Stimulated activated naive CD8-positive, alpha-beta T cell treated with anti-CD3 and anti-CD28 coated beads, Interleukin-15, amount 100 ng/mL, for 72 hours (primary cell): ENCODE measurements at regions not wholly inside any gene's neighbourhood (a gene's known extent, or its start where the extent isn't known, plus 50 kb on each side); places are given as distances from the start of the nearest gene placed in this dataset.
"Not testable (repeated sequence)": the region's sequence is repeated elsewhere in the genome, so short reads cannot be mapped to it uniquely, and the experiment has no call there.

ENCODE experiments used
- ATAC-seq: fragments of 150-1000 bp; cut with Tn5 transposase; 2 replicates; pipeline ENCODE4 v1.10.0; 2021; ENCODE audit warnings: mild to moderate bottlenecking, moderate library complexity
- DNase-seq, 2 donors: peaks; one replicate each; pipeline ENCODE4 v3.0.0; 2021 to 2022
- H3K27ac Mint-ChIP-seq, 2 donors: one replicate each; pipeline ENCODE4 v1.8.0; 2022; ENCODE audit warnings: mild to moderate bottlenecking in 2 of 2, mixed read lengths in 2 of 2, moderate library complexity in 2 of 2
- H3K27me3 Mint-ChIP-seq: one replicate; pipeline ENCODE4 v1.8.0; 2022; ENCODE audit warnings: mixed read lengths
- H3K4me1 Mint-ChIP-seq: one replicate; pipeline ENCODE4 v1.8.0; 2022; ENCODE audit warnings: mild to moderate bottlenecking, mixed read lengths
- H3K4me3 Mint-ChIP-seq, 2 donors: one replicate each; pipeline ENCODE4 v1.8.0; 2022; ENCODE audit warnings: mild to moderate bottlenecking in 2 of 2, mixed read lengths in 2 of 2, moderate library complexity in 1 of 2
- H3K9me3 Mint-ChIP-seq, 2 donors: one replicate each; pipeline ENCODE4 v1.8.0; 2022; ENCODE audit warnings: mixed read lengths in 2 of 2

GRCh38 chr3:82130046-82130445, 368.6 kb upstream of the GBE1 start:
- H3K4me1 Mint-ChIP-seq = no peaks in the 10 kb centered on the region
- no peaks in the 10 kb centered on the region for H3K27me3 Mint-ChIP-seq
- H3K4me3 Mint-ChIP-seq = no peak overlapping the region
- ATAC-seq (no peak), DNase-seq (no peak)
- H3K27ac Mint-ChIP-seq = no peak overlapping the region
- H3K9me3 Mint-ChIP-seq = no peaks in the 10 kb centered on the region

- ATAC-seq (no peak), DNase-seq (no peak)
- H3K27ac Mint-ChIP-seq = peak overlapping the region in 1 of 2 donors; percentile 19
- no peak overlapping the region for H3K4me3 Mint-ChIP-seq
- H3K27me3 Mint-ChIP-seq = no peaks in the 10 kb centered on the region
- no peaks in the 10 kb centered on the region for H3K4me1 Mint-ChIP-seq
- H3K9me3 Mint-ChIP-seq = no peaks in the 10 kb centered on the region
These were observed 367.9 kb upstream of the GBE1 start for GRCh38 chr3:82129221-82129801.

GRCh38 chr3:82128271-82128670, 366.8 kb upstream of the GBE1 start:
- H3K4me3 Mint-ChIP-seq = no peak overlapping the region
- ATAC-seq = no peak

GRCh38 chr3:82122554-82123345, 361.3 kb upstream of the GBE1 start:
- H3K4me3 Mint-ChIP-seq = no peak overlapping the region
- DNase-seq (no peak), ATAC-seq (no peak)
- peaks cover 8% of the 10 kb centered on the region for H3K27me3 Mint-ChIP-seq
- H3K9me3 Mint-ChIP-seq = no peaks in the 10 kb centered on the region
- H3K4me1 Mint-ChIP-seq = no peaks in the 10 kb centered on the region
- H3K27ac Mint-ChIP-seq = no peak overlapping the region

More at GRCh38 chr3:82128271-82128670, 366.8 kb upstream of the GBE1 start:
- peaks cover 8% of the 10 kb centered on the region for H3K27me3 Mint-ChIP-seq
- DNase-seq = no peak
- H3K27ac Mint-ChIP-seq = no peak overlapping the region
- H3K9me3 Mint-ChIP-seq = no peaks in the 10 kb centered on the region
- no peaks in the 10 kb centered on the region for H3K4me1 Mint-ChIP-seq

GRCh38 chr3:82114589-82114988, 353.1 kb upstream of the GBE1 start:
- Mint-ChIP-seq H3K9me3 (peaks cover 22 to 25% of the 10 kb centered on the region in 2 donors), H3K27me3 (peaks cover 6% of the 10 kb centered on the region), H3K4me1 (no peaks in the 10 kb centered on the region), H3K27ac (no peak overlapping the region), H3K4me3 (no peak overlapping the region)
- no peak for DNase-seq
- ATAC-seq = no peak

GRCh38 chr3:82110721-82111120, 349.3 kb upstream of the GBE1 start:
- not testable (repeated sequence) for H3K4me3 Mint-ChIP-seq, H3K27ac Mint-ChIP-seq, ATAC-seq, DNase-seq, H3K4me1 Mint-ChIP-seq, H3K27me3 Mint-ChIP-seq
- H3K9me3 Mint-ChIP-seq = peaks cover 22 to 25% of the 10 kb centered on the region in 2 donors

GRCh38 chr3:82103241-82103640, 341.8 kb upstream of the GBE1 start:
- H3K4me3 Mint-ChIP-seq = no peak overlapping the region
- no peaks in the 10 kb centered on the region for H3K4me1 Mint-ChIP-seq
- peaks cover 0 to 3% of the 10 kb centered on the region in 2 donors for H3K9me3 Mint-ChIP-seq
- ATAC-seq = no peak
- no peaks in the 10 kb centered on the region for H3K27me3 Mint-ChIP-seq
- DNase-seq = no peak
- H3K27ac Mint-ChIP-seq = no peak overlapping the region

GRCh38 chr3:82100378-82100777, 338.9 kb upstream of the GBE1 start:
- no peaks in the 10 kb centered on the region for H3K4me1 Mint-ChIP-seq
- no peak for DNase-seq
- H3K4me3 Mint-ChIP-seq = no peak overlapping the region
- H3K9me3 Mint-ChIP-seq = peaks cover 0 to 3% of the 10 kb centered on the region in 2 donors
- no peaks in the 10 kb centered on the region for H3K27me3 Mint-ChIP-seq
- no peak for ATAC-seq
- H3K27ac Mint-ChIP-seq = no peak overlapping the region

- no peaks in the 10 kb centered on the region for H3K9me3 Mint-ChIP-seq
- H3K27me3 Mint-ChIP-seq = no peaks in the 10 kb centered on the region
- H3K4me1 Mint-ChIP-seq = no peaks in the 10 kb centered on the region
- H3K27ac Mint-ChIP-seq = no peak overlapping the region
- no peak for ATAC-seq
- no peak overlapping the region for H3K4me3 Mint-ChIP-seq
- no peak for DNase-seq
These were observed 332.2 kb upstream of the GBE1 start for GRCh38 chr3:82093641-82094040.

- DNase-seq (no peak), ATAC-seq (no peak)
- no peaks in the 10 kb centered on the region for H3K27me3 Mint-ChIP-seq
- H3K9me3 Mint-ChIP-seq = no peaks in the 10 kb centered on the region
- H3K27ac Mint-ChIP-seq = no peak overlapping the region
- no peak overlapping the region for H3K4me3 Mint-ChIP-seq
- no peaks in the 10 kb centered on the region for H3K4me1 Mint-ChIP-seq
These were observed 327.3 kb upstream of the GBE1 start for GRCh38 chr3:82088749-82089148.

GRCh38 chr3:82087958-82088357, 326.5 kb upstream of the GBE1 start:
- no peak for DNase-seq
- Mint-ChIP-seq H3K27me3 (no peaks in the 10 kb centered on the region), H3K9me3 (no peaks in the 10 kb centered on the region), H3K4me1 (no peaks in the 10 kb centered on the region), H3K4me3 (no peak overlapping the region), H3K27ac (no peak overlapping the region)
- ATAC-seq = no peak

GRCh38 chr3:82085851-82086475, 324.5 kb upstream of the GBE1 start:
- Mint-ChIP-seq H3K4me1 (no peaks in the 10 kb centered on the region), H3K27ac (no peak overlapping the region), H3K27me3 (no peaks in the 10 kb centered on the region), H3K4me3 (no peak overlapping the region), H3K9me3 (no peaks in the 10 kb centered on the region)
- ATAC-seq (no peak), DNase-seq (no peak)

GRCh38 chr3:82085356-82085755, 323.9 kb upstream of the GBE1 start:
- no peak for DNase-seq
- no peak for ATAC-seq
- no peaks in the 10 kb centered on the region for H3K27me3 Mint-ChIP-seq
- no peaks in the 10 kb centered on the region for H3K9me3 Mint-ChIP-seq
- no peak overlapping the region for H3K27ac Mint-ChIP-seq
- no peaks in the 10 kb centered on the region for H3K4me1 Mint-ChIP-seq
- H3K4me3 Mint-ChIP-seq = no peak overlapping the region

- no peaks in the 10 kb centered on the region for H3K4me1 Mint-ChIP-seq
- DNase-seq (no peak), ATAC-seq (no peak)
- no peaks in the 10 kb centered on the region for H3K27me3 Mint-ChIP-seq
- no peak overlapping the region for H3K4me3 Mint-ChIP-seq
- H3K27ac Mint-ChIP-seq = no peak overlapping the region
- H3K9me3 Mint-ChIP-seq = no peaks in the 10 kb centered on the region
These were observed 323.4 kb upstream of the GBE1 start for GRCh38 chr3:82084824-82085223.

GRCh38 chr3:82082796-82083195, 321.4 kb upstream of the GBE1 start:
- no peak overlapping the region for H3K4me3 Mint-ChIP-seq
- ATAC-seq (no peak), DNase-seq (no peak)
- H3K4me1 Mint-ChIP-seq = no peaks in the 10 kb centered on the region
- H3K27me3 Mint-ChIP-seq = no peaks in the 10 kb centered on the region
- no peak overlapping the region for H3K27ac Mint-ChIP-seq
- H3K9me3 Mint-ChIP-seq = no peaks in the 10 kb centered on the region

GRCh38 chr3:82081351-82081750, 319.9 kb upstream of the GBE1 start:
- H3K27me3 Mint-ChIP-seq = no peaks in the 10 kb centered on the region
- DNase-seq = no peak
- no peak overlapping the region for H3K27ac Mint-ChIP-seq
- H3K4me3 Mint-ChIP-seq = no peak overlapping the region
- H3K9me3 Mint-ChIP-seq = no peaks in the 10 kb centered on the region
- no peak for ATAC-seq
- H3K4me1 Mint-ChIP-seq = no peaks in the 10 kb centered on the region
